CD4-positive, alpha-beta T cell treated with Interleukin-6 for 4 hours (primary cell): ENCODE measurements at regions not wholly inside any gene's neighbourhood (a gene's known extent, or its start where the extent isn't known, plus 50 kb on each side); places are given as distances from the start of the nearest gene placed in this dataset.

Experiments
- DNase-seq: peaks from one replicate; pipeline ENCODE4 v3.0.0-alpha.2; 2020; ENCODE audit warnings: mixed read lengths

GRCh38 chr2:126345691-126346090 lies 310.3 kb upstream of the GYPC start:
- no peak for DNase-seq

DNA sequence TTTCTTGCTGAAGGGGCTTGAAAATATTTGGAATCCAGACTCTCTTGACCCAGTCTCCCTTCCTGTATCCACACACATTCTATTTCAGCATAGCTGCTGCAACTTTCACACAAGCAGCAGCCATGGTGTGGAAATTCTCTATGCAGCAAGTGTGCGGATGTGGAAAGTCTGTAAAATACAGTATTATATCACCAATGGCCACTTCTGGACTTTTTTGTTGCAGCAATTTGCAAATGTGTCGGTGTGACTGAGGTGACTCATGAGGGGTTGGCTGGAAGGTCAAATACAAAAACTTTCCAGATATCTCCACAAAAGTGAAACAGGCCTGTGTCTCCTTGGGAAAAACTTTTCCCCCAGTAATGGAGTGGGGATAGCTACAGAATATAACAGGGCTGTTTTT lies 299.3 kb upstream of the GYPC start:
- no peak for DNase-seq

DNA sequence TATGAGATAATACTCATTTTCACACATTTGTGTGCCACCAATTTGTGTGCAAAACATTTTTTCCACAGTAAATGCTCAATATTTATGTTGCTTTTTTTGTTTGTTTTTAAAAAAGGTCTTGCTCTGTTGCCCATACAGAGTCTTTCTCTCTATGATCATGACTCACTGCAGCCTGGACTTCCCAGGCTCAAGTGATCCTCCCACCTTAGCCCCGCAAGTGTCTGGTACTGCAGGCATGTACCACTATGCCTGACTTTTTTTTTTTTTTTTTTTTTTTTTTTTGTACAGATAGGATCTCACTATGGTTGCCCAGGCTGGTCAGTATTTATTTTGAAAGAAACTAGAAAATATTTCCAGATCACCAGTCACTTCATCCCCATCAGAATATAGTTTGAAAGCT lies 297.8 kb upstream of the GYPC start:
- no peak for DNase-seq

DNA sequence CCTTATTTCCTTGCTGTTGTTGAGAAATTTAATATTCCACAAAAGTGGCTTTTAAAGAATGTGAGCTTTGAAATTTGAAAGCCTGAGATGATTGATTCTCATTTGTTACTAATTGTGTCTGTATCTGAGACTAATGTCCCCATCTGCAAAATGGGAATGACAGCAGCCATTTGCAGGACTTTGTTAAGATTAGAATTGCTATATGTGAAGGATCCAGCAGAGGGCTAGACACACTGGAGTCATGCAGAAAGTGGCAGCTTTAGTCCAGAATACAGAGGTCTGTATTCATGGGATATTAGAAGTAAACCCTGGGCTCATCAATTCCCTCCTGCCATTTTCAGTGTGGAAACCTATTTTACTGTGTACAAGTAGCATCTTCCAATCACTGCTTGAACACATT lies 296.5 kb upstream of the GYPC start:
- no peak for DNase-seq

DNA sequence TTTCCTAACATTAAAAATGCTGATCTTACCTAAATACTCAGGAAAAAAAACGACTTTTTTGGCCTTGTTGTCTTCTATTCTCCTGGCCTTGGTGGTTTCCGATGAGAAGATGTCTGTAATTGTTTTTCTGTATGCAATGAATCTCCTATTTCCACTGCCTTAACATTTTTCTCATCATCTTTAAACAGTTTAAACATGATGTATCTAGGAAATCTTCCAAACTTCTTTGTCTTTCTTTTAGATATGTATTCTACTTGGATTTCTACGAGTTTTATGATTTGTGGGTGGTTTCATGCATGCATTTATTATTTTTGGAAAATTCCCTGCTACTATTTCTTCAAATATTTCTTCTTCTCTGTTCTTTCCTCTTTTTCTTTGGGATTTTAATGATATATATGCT lies 288.6 kb upstream of the GYPC start:
- no peak for DNase-seq

DNA sequence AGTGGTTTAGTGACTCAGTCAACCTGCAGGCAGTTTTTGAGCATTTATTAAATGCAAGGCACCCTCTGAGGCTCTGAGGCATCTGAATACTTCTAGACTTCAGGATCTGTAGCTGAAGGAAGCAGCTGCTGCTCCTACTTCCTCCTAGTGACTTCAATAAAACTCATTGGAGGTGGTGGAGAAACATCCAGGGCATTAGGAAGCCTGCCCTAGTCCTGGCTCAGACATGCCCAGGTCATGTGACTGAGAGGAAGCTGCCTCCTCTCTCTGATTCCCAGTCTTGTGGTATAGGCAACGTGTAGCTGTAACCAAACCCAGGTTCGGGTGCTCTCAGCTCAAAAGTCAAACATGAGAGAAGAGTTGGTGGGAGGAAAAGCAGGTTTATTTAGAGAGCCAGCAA lies 287.2 kb upstream of the GYPC start:
- no peak for DNase-seq

DNA sequence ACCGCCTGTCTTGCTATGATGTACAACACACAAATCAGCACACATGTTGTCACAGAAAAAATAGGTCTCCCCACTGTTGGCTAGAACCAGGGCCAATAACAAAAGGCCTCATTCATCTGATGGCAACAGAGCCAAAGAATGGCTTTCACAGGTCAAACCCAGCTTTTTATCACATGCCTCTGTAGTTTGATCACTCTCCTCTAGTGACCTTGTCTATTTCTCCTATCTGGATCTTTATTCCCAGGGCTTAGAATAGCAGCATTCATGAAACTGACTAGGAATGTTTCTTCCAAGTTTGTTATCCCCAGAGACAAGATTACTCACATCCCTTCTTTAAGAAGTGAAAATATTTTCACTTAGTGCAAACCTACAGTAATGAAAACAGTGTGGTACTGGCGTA lies 285.8 kb upstream of the GYPC start:
- no peak for DNase-seq

DNA sequence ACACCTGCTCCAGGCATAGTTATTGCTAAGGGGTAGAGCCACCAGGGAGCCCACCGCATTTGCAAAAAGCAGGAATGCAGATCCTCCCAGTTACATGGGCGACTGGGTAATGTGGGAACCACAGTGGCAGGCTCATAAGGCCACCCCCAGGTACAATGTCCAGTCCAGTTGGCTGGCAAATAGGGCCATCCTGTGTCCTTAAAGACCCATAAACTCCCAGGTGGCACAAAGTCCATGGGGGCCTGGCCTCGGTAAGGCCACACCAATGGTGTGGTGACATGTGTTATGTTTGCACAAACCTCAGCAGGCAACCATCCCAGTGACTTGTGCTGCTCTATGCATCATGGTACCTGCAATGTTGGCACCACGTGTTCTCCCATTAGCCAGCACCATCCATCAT lies 283.6 kb upstream of the GYPC start:
- no peak for DNase-seq

- no peak for DNase-seq
Observed at GRCh38 chr2:126378176-126378575, 277.8 kb upstream of the GYPC start.

- no peak for DNase-seq
Observed at GRCh38 chr2:126381091-126381490, 274.9 kb upstream of the GYPC start.

- no peak for DNase-seq
Observed at GRCh38 chr2:126382998-126383397, 273.0 kb upstream of the GYPC start.

- DNase-seq = no peak
Observed at GRCh38 chr2:126383800-126384199, 272.2 kb upstream of the GYPC start.

DNA sequence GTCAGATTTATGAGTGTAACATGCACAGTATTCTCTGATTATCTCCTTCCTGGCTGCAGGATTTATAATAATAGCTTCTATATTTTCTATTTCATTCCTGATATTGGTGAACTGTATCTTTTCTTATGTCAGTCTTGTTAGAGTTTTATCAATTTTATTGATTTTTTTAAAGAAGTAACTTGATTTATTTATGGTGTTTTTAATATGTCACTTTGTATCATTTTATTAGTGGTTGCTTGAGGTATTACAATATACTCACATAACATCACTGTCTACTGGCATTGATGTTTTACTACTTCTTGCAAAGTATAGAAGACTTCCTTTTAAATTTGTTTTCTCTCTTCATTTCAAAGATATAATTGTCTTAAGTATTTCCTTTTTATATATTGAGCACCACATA lies 270.5 kb upstream of the GYPC start:
- no peak for DNase-seq

- no peak for DNase-seq
Observed at GRCh38 chr2:126385983-126386382, 270.0 kb upstream of the GYPC start.

DNA sequence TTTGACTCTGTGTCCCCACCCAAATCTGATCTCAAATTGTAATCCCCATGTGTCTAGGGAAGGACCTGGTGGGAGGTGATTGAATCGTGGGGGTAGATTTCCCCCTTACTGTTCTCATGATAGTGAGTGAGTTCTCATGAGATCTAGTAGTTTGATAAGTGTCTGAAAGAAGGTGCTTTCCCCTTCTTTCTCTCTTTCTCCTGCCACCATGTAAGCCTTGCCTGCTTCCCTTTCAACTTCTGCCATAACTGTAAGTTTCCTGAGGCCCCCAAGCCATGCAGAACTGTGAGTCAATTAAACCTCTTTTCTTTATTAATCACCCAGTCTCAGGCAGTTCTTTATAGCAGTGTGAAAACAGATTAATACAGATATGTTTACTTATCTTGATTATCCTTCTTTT lies 266.5 kb upstream of the GYPC start:
- no peak for DNase-seq

DNA sequence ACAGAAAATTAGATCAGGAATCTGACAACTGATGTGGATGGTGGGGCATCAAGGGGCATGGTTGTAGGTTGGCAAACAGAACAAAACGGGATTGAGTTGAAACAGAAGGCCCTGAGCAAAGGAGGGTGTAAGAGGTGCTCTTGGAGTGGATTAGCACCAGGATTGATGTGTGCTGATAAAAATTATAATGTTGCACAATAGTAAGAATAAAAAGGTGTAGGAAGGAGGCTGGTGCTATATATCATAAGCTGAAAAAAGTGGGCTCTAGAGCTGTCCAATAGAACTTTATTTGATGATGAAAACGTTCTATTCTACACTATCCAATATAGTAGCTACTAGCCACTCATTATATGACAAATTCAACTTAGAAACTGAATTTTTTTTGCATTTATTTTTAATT lies 263.1 kb upstream of the GYPC start:
- no peak for DNase-seq

DNA sequence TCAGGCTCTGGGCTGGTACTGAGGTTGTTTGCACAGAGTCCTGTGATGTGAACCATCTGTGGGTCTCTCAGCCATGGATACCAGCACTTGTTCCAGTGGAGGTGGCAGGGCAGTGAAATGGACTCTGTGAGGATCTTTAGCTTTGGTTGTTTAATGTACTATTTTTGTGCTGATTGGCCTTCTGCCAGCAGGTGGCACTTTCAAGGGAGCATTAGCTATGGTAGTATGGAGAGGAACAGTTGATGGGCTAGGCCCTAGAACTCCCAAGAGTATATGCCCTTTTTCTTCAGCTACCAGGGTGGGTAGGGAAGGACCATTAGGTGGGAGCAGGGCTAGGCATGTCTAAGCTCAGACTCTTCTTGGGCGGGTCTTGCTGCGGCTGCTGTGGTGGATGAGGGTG lies 257.0 kb upstream of the GYPC start:
- peak; percentile 24 for DNase-seq

DNA sequence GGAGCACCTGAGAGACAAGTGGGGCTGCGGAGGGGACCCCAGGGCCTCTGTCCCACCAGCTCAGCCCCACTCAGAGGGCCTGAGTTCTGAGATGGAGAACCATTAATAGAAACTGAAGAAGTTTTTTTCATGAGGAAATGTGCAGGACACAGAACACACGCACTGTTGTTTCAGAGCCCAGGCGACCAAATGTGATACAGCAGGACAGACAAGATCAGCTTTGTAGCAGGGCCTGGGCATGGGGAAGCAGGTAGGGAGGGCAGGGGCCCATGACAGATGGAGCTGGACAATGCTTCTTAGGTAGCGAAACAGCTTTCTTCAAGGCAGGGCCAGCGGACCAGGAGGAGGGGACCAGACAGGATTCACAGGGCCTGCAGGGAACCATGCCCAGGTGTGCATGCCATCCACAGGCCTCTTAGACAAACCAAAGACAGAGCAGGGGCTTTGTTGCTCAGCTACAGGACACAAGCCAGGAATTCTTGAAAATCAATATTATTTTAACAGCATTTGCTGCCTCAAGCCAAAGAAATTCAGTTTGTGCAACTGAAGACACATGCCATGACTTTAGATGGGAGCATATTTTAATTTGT lies 252.8 kb upstream of the GYPC start:
- DNase-seq = no peak

GRCh38 chr2:126406267-126406666 lies 249.7 kb upstream of the GYPC start:
- DNase-seq = no peak

DNA sequence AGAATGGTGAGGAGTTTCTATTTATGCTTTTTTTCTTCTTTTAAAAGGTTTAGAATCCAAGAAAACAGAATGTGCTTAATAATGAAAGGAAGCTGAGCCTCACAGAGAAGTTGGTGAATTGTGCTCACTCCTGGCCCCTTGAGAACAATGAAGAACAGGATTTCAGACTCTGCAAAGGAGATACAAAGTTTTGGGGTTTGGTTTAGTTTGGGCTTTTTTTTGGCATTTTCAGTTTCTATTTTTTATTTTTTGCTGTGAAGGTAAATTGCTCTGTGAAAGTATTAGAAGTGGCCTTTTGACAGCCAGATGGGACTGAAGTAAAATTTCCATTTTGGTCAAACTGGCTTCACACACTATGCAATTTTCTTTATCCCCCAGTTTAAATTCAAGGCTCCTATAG lies 247.3 kb upstream of the GYPC start:
- DNase-seq = no peak

DNA sequence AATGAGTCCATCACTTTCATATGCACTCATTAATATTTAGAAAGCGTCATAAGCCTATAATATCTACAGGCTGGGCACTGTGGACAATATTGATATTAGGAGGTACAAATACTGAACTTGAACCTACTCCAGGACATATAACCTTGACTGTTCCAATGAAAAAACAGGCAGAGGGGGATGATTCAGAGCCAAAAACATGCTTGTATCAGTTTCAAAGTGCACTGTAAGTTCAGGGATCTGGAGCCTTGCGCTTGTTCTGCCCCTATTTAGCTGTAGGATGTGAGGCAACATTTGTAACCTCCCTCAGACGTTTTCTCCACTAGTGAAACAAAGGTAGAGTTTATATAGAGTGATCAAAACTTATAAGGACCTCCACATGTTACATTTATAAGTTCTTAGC lies 246.1 kb upstream of the GYPC start:
- no peak for DNase-seq

- DNase-seq = no peak
Observed at GRCh38 chr2:126413079-126413478, 242.9 kb upstream of the GYPC start.

DNA sequence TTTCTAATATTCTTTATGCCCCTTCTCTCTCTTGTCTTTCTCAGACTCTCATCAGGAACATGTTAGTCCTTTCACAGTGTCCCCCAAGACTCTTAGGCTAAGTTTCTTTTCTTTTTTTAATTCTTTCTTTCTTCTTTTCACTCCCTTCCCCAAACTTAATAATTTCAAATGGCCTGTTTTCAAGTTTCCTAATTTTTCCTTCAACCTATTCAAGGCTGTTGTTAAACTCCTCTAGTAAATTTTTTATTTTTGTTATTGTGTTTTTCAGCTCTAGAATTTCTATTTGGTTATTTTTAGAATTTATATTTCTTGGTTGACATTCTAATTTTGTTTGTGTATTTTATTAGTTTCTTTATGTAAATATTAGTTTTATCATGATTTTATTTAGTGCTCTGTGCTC lies 236.6 kb upstream of the GYPC start:
- no peak for DNase-seq

GRCh38 chr2:126425943-126426342 lies 230.0 kb upstream of the GYPC start:
- DNase-seq = no peak

GRCh38 chr2:126429103-126429502 lies 226.9 kb upstream of the GYPC start:
- DNase-seq = no peak

DNA sequence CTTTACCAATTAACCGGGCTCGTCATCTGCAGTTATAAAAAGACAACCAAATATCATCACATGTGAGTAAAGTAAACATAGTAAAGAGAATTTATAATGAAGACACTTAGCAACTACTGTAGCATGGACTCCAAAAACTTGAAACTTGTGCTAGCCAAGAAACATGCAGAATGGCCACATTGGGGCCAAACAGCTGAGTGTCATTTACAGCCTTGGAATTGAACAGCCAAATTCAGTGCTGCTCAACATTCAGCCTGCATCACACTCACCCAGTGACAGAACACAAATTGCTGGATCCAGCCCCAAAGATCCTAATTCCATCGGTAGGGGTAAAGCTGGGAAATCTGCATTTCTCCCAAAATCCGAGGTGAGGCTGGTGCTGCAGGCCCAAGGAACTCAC lies 224.8 kb upstream of the GYPC start:
- no peak for DNase-seq
